H1 (cell line): ENCODE measurements at regions not wholly inside any gene's neighbourhood (a gene's known extent, or its start where the extent isn't known, plus 50 kb on each side); places are given as distances from the start of the nearest gene placed in this dataset.

ENCODE experiments used
- SP1 ChIP-seq: IDR thresholded peaks from 2 replicates; pipeline ENCODE4 v1.6.1; 2011; ENCODE audit warnings: low read depth, low read length
- TAF7 ChIP-seq: optimal IDR thresholded peaks from 2 replicates; pipeline ENCODE3; 2011; ENCODE audit warnings: low read depth, mild to moderate bottlenecking, inconsistent platforms, low read length, moderate library complexity, borderline replicate concordance
- USF2 ChIP-seq: IDR thresholded peaks from 2 replicates; pipeline ENCODE4 v1.6.1; 2011; ENCODE audit warnings: low read length, improper control_type of control experiment
- YY1 ChIP-seq: IDR thresholded peaks from 2 replicates; pipeline ENCODE4 v1.6.1; 2011; ENCODE audit warnings: low read depth, mild to moderate bottlenecking, low read length

- TF ChIP-seq USF2 (no peak), TAF7 (no peak), SP1 (no peak), YY1 (no peak)
These were observed 333.5 kb downstream of the DEPDC1B start (continued) for GRCh38 chr5:60366489-60366888.
